Fibroblast of villous mesenchyme (primary cell): ENCODE measurements at regions not wholly inside any gene's neighbourhood (a gene's known extent, or its start where the extent isn't known, plus 50 kb on each side); places are given as distances from the start of the nearest gene placed in this dataset.
A peak's percentile ranks its signal among the peaks of the same experiment; 100 is the strongest.
"Not testable (repeated sequence)": the region's sequence is repeated elsewhere in the genome, so short reads cannot be mapped to it uniquely, and the experiment has no call there.

Experiments
- DNase-seq: peaks from one replicate; pipeline ENCODE4 v3.0.0-alpha.2; 2010; ENCODE audit warnings: low read depth
- H3K4me3 ChIP-seq: 2 replicates; pipeline ENCODE4 v1.5.1; 2011; ENCODE audit warnings: low read depth, mild to moderate bottlenecking, low read length
- TF ChIP-seq, protein P1 (sequence below): IDR thresholded peaks from 2 replicates; pipeline ENCODE4 v1.5.1; 2012; ENCODE audit warnings: low read depth, mild to moderate bottlenecking, low read length; ENCODE audit not compliant: insufficient read depth

DNA sequence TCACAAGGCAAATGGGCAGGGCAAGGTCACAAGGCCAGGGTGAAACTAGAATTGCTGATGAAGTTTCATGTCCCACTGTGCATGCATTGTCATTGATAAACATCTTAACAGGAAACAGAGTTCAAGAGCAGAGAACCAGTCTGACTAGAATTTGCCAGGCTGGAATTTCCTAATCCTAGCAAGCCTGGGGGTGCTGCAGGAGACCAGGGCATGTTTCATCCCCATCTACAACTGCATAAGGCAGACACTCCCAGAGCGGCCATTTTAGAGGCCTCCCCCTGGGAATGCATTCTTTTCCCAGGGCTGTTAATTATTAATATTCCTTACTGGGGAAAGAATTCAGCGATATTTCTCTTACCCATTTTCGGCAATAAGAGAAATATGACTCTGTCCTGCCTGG, 172.6 kb upstream of the XIST start:
- DNase-seq, H3K4me3 ChIP-seq: not testable (repeated sequence)

DNA sequence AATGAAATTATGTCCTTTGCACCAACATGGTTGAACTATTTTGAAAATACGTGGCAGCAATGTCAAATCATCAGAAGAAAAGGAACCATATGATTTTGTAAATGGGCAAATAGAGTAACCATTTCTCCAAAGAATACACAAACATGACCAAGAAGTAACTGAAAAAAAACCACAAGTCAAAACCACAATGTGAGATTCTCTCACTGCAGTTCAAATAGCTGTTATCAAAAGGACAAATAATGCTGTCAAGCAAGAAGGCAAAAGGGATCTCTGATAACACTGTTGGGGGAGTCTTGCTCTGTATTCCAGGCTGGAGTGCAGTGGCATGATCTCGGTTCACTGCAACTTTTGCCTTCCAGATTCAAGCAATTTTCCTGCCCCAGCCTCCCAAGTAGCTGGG, 170.7 kb upstream of the XIST start:
- TF ChIP-seq, protein P1, sequence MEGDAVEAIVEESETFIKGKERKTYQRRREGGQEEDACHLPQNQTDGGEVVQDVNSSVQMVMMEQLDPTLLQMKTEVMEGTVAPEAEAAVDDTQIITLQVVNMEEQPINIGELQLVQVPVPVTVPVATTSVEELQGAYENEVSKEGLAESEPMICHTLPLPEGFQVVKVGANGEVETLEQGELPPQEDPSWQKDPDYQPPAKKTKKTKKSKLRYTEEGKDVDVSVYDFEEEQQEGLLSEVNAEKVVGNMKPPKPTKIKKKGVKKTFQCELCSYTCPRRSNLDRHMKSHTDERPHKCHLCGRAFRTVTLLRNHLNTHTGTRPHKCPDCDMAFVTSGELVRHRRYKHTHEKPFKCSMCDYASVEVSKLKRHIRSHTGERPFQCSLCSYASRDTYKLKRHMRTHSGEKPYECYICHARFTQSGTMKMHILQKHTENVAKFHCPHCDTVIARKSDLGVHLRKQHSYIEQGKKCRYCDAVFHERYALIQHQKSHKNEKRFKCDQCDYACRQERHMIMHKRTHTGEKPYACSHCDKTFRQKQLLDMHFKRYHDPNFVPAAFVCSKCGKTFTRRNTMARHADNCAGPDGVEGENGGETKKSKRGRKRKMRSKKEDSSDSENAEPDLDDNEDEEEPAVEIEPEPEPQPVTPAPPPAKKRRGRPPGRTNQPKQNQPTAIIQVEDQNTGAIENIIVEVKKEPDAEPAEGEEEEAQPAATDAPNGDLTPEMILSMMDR = no peak
- DNase-seq = no peak
- no peak overlapping the region for H3K4me3 ChIP-seq

DNA sequence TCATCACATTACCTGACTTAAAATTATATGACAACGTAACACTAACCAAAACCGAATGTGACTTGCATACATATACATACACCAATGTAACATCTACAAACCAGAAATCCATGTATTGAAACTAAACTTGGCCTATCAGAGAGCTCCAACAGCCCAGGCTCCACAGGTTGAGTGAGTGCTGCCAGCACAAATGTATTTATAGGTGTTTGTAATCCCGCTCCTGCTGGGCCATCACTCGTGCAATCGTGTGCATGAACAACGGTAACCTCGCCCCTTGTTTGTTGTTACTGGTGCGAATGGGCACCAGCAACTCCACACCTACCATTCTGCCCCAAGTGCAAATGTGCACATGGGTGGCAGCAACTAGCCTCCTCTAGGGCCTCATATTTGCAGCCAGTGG, 165.7 kb upstream of the XIST start:
- DNase-seq = no peak
- H3K4me3 ChIP-seq = no peak overlapping the region
- TF ChIP-seq, protein P1 = no peak

DNA sequence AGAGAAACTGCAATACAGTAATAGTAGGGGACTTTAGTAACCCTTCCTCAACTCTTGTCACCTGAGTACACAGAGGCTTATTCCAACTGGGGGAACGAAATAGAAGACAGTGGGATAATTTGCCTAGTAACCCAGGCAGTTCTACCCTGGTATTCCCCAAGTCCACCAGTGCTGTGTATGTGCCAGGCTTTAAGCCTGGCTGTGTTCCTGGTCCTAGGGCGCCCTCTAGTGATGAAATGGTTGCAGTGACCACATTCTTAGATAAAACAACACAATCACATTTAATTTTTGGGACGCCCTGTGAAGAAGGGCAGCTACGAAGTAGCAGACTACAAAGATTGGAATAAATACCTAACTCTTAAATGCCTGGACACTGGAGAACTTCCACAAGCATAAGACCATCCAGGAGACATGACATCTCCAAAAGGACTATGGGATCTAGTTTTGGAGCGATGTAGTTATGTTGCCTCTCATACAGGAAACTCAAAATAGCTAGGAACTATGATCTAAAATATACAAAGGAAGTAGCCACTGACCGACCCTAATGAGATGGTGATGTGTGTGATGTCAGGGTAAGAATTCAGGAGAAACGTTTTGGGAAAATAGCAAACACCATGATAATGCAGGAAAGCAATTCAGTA, 163.0 kb upstream of the XIST start:
- TF ChIP-seq, protein P1 = peak; percentile 73
- no peak overlapping the region for H3K4me3 ChIP-seq
- peak; percentile 79 for DNase-seq

DNA sequence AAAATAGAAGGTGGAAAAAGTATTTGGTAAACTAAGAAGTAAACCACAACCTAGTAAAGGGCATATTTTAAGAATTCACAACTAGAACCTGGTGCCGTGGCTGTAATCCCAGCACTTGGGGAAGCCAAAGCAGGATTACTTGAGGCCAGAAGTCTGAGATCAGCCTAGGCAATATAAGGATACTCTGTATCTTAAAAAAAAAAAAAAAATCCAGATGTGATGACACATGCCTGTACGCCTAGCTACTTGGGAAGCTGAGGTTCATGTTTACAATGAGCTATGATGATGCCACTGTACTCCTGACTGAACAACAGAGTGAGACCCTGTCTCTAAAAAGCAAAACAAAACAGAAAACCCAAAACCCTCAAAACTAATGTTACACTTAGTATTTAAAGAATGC, 156.5 kb upstream of the XIST start:
- peak; percentile 66 for DNase-seq
- TF ChIP-seq, protein P1 = no peak
- H3K4me3 ChIP-seq = no peak overlapping the region

DNA sequence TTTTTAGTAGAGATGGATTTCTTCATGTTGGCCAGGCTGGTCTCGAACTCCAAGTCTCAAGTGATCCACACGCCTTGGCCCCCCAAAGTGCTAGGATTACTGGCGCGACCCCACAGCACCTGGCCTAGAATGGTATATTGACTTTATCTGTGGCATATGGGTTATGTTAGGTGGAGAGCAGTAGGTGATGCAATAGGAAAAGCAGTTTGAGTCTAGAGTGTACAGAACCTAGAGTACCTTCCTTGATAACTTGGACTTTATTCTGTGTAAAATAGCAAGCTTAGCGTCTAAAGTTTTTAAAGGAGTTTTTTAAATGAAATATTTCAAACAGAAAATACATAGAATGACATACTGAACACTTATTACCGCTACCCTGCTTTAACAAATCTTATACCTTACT, 139.5 kb upstream of the XIST start:
- TF ChIP-seq, protein P1 = no peak

DNA sequence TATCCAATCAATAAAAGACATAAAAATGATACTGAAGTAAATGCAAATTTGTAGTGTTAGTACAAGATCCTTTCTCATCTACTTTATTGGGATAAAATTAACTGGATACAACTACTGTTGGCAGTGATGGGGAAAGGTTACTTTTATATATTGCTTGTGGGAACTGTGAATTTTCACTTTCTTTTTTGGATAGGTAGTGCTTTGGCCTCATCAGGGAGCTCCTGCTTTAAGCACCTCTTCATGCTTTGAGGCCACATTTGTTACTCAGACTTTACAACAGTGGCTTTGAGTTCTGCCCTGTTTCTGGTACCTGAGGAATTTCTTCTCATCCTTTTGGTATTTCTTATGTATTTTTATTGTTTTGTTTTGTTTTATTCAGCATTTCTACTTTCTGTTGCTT, 134.7 kb upstream of the XIST start:
- no peak for DNase-seq
- H3K4me3 ChIP-seq = no peak overlapping the region
- TF ChIP-seq, protein P1 = no peak

More for the DNA sequence above, 139.5 kb upstream of the XIST start:
- H3K4me3 ChIP-seq = no peak overlapping the region
- no peak for DNase-seq
